ENCODE measurements at regions not wholly inside any gene's neighbourhood (a gene's known extent, or its start where the extent isn't known, plus 50 kb on each side); places are given as distances from the start of the nearest gene placed in this dataset.
A peak's percentile ranks its signal among the peaks of the same experiment; 100 is the strongest.
"Not testable (repeated sequence)": the region's sequence is repeated elsewhere in the genome, so short reads cannot be mapped to it uniquely, and the experiment has no call there.

DNA sequence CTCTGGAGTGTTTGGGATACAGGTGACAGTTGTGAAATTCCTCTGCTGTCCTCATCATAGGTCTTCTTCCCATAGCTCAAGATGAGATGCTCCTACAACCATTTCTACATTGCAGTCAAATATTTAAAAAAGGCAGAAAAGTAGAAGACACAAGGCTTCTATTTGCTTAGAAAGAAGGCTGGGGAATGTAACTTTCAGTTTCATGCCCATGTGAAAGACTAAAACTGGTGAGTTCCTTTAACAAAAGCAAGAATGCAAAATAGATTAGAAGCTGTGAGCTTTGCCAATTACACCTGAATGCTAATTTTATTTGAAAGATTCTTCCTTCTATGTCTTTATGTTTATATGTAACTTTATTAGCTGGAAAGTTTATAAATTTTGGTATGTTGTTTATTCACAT lies 1682.7 kb downstream of the BRINP3 start:
- TF ChIP-seq, protein P1, sequence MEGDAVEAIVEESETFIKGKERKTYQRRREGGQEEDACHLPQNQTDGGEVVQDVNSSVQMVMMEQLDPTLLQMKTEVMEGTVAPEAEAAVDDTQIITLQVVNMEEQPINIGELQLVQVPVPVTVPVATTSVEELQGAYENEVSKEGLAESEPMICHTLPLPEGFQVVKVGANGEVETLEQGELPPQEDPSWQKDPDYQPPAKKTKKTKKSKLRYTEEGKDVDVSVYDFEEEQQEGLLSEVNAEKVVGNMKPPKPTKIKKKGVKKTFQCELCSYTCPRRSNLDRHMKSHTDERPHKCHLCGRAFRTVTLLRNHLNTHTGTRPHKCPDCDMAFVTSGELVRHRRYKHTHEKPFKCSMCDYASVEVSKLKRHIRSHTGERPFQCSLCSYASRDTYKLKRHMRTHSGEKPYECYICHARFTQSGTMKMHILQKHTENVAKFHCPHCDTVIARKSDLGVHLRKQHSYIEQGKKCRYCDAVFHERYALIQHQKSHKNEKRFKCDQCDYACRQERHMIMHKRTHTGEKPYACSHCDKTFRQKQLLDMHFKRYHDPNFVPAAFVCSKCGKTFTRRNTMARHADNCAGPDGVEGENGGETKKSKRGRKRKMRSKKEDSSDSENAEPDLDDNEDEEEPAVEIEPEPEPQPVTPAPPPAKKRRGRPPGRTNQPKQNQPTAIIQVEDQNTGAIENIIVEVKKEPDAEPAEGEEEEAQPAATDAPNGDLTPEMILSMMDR (IDR thresholded peaks at IDR 0.05; ENCODE audit: low read depth, low read length) = no peak
- H3K4me3 ChIP-seq (ENCODE audit: low read depth, low read length) = no peak overlapping the region
- in situ Hi-C loops (cut with HindIII; ENCODE audit: low sequenced_read_pairs) = no loop called here
- no peak for DNase-seq (ENCODE audit: low read depth, low spot score)

DNA sequence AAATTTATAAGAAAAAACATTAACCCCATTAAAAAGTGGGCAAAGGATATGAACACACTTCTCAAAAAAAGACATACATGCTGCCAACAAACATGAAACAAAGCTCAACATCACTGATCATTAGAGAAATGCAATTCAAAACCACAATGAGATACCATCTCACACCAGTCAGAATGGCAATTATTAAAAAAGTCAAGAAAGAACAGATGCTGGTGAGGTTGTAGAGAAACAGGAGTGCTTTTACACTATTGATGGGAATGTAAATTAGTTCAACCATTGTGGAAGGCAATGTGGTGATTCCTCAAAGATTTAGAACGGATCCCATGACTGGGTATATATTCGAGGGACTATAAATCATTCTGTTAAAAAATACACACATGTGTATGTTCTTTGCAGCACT lies 1665.5 kb downstream of the BRINP3 start:
- in situ Hi-C loops (cut with HindIII; ENCODE audit: low sequenced_read_pairs); H3K4me3 ChIP-seq (ENCODE audit: low read depth, low read length); DNase-seq (ENCODE audit: low read depth, low spot score): not testable (repeated sequence)

DNA sequence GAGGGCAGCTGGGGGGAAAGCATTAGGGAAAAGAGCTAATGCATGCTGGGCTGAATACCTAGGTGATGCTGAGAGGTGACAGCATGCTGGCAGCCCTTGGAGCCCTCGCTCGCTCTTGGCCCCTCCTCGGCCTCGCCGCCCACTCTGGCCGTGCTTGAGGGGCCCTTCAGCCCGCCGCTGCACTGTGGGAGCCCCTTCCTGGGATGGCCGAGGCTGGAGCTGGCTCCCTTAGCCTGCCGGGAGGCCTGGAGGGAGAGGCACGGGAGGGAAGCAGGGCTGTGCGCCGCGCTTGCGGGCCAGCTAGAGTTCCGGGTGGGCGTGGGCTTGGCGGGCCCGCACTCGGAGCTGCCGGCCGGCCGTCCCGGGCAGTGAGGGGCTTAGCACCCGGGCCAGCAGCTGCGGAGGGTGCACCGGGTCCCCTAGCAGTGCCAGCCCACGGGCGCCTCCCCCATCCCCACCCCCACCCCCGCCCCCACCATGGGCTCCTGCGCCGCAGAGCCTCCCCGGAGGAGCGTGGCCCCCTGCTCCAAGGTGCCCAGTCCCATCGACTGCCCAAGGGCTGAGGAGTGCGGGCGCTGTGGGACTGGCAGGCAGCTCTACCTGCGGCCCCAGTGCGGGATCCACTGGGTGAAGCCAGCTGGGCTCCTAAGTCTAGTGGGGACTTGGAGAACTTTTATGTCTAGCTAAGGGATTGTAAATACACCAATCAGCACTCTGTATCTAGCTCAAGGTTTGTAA lies 1664.7 kb downstream of the BRINP3 start:
- in situ Hi-C loops (cut with HindIII; ENCODE audit: low sequenced_read_pairs); DNase-seq (ENCODE audit: low read depth, low spot score); H3K4me3 ChIP-seq (ENCODE audit: low read depth, low read length): not testable (repeated sequence)

DNA sequence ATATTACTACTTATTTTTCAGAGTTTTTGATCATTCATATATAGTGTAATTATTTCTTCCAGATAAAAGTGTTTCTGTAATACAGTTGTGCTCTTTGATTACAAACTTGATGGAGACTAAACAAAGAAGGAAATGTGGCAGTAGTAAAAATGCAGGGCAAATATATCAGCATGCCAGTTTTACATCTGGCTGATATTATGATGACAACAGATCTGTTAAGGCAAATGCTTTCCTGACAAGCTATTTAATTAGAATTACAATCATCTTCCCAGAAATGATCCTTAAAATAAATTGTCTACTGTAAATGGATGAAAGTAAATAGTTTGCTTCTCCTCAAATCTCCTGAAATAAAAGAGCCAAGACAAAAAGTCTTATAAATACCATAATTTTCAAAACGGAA lies 1659.8 kb downstream of the BRINP3 start:
- no peak overlapping the region for H3K4me3 ChIP-seq (ENCODE audit: low read depth, low read length)
- TF ChIP-seq, protein P1 (IDR thresholded peaks at IDR 0.05; ENCODE audit: low read depth, low read length) = no peak
- DNase-seq (ENCODE audit: low read depth, low spot score) = no peak
- in situ Hi-C loops (cut with HindIII; ENCODE audit: low sequenced_read_pairs) = no loop called here

DNA sequence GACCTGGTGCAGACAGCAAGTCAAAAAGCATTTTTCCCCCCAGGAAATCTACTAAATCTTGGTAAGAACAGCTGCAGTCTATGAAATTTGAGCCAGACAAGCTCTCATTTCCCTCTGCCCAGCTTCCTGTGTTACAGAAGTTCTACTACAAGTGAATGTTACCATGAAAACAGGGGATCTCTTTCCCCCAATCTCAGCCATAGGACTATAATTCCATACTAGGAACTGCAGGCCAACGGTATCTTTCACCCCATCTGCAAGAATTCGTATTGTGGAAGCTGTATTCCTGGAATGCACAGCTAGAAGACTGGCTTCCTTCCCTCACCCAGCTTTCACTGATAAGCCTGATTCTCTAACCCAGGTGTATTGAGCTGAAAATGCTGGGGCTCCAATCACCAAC lies 1655.4 kb downstream of the BRINP3 start:
- H3K4me3 ChIP-seq (ENCODE audit: low read depth, low read length) = no peak overlapping the region
- TF ChIP-seq, protein P1 (IDR thresholded peaks at IDR 0.05; ENCODE audit: low read depth, low read length) = no peak
- in situ Hi-C loops (cut with HindIII; ENCODE audit: low sequenced_read_pairs) = no loop called here
- DNase-seq (ENCODE audit: low read depth, low spot score) = peak; percentile 43

DNA sequence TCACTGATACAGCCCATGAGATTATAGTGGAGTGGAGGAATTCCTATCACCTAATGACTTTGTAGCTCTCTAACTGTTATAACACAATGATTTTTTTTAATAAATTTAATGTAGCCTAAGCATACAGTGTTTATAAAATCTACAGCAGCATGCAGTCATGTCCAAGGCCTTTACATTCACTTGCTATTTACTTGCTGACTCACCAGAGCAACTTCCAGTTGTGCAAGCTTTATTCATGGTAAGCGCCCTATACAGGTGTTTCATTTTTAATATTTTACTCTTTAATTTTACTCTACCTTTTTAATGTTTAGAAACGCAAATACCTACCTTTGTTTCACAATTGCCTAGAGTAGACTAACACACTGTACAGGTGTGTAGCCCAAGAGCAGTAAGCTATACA lies 1652.2 kb downstream of the BRINP3 start:
- TF ChIP-seq, protein P1 (IDR thresholded peaks at IDR 0.05; ENCODE audit: low read depth, low read length) = no peak
- no peak overlapping the region for H3K4me3 ChIP-seq (ENCODE audit: low read depth, low read length)
- DNase-seq (ENCODE audit: low read depth, low spot score) = no peak
- in situ Hi-C loops (cut with HindIII; ENCODE audit: low sequenced_read_pairs) = no loop called here

DNA sequence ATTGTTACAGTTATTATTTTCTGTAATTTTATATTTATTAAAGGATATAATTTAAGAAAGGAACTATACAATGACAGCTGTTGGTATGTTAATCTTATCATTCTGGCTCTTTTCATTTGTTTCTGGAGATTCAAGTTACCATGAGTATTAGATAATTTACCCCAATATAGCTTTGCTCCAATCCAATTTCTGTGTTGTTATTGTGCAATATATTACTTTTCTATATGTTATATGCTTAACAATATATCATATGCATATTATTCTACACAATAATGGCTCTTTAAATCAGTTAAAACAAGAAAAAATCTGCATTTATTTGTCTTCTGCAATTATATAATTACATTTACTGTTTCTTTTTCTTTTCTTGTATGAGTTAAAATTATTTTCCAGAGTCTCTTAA lies 1650.9 kb downstream of the BRINP3 start:
- H3K4me3 ChIP-seq (ENCODE audit: low read depth, low read length) = no peak overlapping the region
- DNase-seq (ENCODE audit: low read depth, low spot score) = no peak
- TF ChIP-seq, protein P1 (IDR thresholded peaks at IDR 0.05; ENCODE audit: low read depth, low read length) = no peak
- in situ Hi-C loops (cut with HindIII; ENCODE audit: low sequenced_read_pairs) = no loop called here

DNA sequence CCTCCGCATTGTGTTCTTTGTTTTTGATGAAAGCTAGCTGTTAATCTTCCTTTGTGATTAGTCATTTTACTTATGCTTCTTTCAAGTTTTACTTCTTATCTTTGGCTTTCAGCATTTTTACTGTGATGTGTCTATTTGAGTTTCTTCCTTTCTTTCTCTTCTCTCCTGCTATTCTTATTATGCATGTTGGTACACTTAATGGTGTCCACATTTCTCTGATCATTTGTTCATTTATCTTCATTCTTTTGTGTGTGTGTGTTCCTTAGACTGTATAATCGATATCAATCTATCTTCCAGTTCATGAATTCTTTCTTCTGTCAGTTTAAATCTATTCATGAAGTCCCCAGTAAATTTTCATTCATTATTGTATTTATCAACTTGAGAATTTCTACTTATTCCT lies 1650.3 kb downstream of the BRINP3 start:
- H3K4me3 ChIP-seq (ENCODE audit: low read depth, low read length) = no peak overlapping the region
- DNase-seq (ENCODE audit: low read depth, low spot score) = no peak
- TF ChIP-seq, protein P1 (IDR thresholded peaks at IDR 0.05; ENCODE audit: low read depth, low read length) = no peak
- in situ Hi-C loops (cut with HindIII; ENCODE audit: low sequenced_read_pairs) = no loop called here

DNA sequence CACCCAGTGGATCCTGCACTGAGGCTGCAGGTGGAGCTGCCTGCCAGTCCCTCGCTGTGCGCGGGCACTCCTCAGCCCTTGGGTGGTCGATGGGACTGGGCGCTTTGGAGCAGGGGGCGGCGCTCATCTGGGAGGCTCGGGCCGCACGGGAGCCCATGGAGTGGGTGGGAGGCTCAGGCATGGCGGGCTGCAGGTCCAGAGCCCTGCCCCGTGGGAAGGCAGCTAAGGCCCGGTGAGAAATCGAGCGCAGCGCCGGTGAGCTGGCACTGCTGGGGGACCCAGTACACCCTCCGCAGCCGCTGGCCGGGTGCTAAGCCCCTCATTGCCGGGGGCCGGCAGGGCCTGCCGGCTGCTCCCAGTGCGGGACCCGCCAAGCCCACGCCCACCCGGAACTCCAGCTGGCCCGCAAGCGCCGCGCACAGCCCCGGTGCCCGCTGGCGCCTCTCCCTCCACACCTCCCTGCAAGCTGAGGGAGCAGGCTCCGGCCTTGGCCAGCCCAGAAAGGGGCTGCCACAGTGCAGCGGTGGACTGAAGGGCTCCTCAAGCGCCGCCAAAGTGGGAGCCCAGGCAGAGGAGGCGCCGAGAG lies 1636.5 kb downstream of the BRINP3 start:
- H3K4me3 ChIP-seq (ENCODE audit: low read depth, low read length); DNase-seq (ENCODE audit: low read depth, low spot score); in situ Hi-C loops (cut with HindIII; ENCODE audit: low sequenced_read_pairs): not testable (repeated sequence)

All from astrocyte of the spinal cord (primary cell).